ENCODE measurements at regions not wholly inside any gene's neighbourhood (a gene's known extent, or its start where the extent isn't known, plus 50 kb on each side); places are given as distances from the start of the nearest gene placed in this dataset.

- no peak for TF ChIP-seq CTCF (IDR thresholded peaks at IDR 0.05 in 2 of 3, conservative IDR thresholded peaks at IDR 0.05 in 1 of 3; ENCODE audit: borderline replicate concordance in 1 of 3, insufficient read depth in 1 of 3, low read depth in 2 of 3, low read length in 2 of 3)
- no peak for TF ChIP-seq REST (IDR thresholded peaks at IDR 0.05; ENCODE audit: low read depth)
Observed at GRCh38 chr13:31631071-31631470, 108.3 kb upstream of the RXFP2 start.
